H1 (cell line): ENCODE measurements at regions not wholly inside any gene's neighbourhood (a gene's known extent, or its start where the extent isn't known, plus 50 kb on each side); places are given as distances from the start of the nearest gene placed in this dataset.

Experiments used
- CBX8 ChIP-seq: fragments of 300-800, 300-1000 bp; sonication (generic); IDR thresholded peaks from 2 replicates; pipeline ENCODE4 v1.7.1; 2016; ENCODE audit warnings: low read depth, low read length, borderline replicate concordance
- GTF2F1 ChIP-seq: IDR thresholded peaks from 2 replicates; pipeline ENCODE4 v1.6.1; 2012; ENCODE audit warnings: low read depth, low read length, improper control_type of control experiment, borderline replicate concordance
- KDM1A ChIP-seq: fragments of 200-600, 300-600 bp; sonication (generic); IDR thresholded peaks from 2 replicates; pipeline ENCODE4 v1.7.1; 2016; ENCODE audit warnings: mild to moderate bottlenecking, low read length, borderline replicate concordance
- NRF1 ChIP-seq: IDR thresholded peaks from 2 replicates; pipeline ENCODE4 v1.6.1; 2011; ENCODE audit warnings: mild to moderate bottlenecking, low read depth, low read length, improper control_type of control experiment
- TBP ChIP-seq: IDR thresholded peaks from 2 replicates; pipeline ENCODE4 v1.6.1; 2011; ENCODE audit warnings: low read depth, low read length, improper control_type of control experiment
- TF ChIP-seq, protein P1 (sequence below): fragments of 300-600 bp; sonication (generic); IDR thresholded peaks from 2 replicates; pipeline ENCODE4 v1.7.1; 2012; ENCODE audit warnings: low read length, moderate library complexity, mild to moderate bottlenecking, inconsistent platforms; ENCODE audit not compliant: insufficient replicate concordance
- TF ChIP-seq, protein P2 (sequence below): IDR thresholded peaks from 2 replicates; pipeline ENCODE4 v1.6.1; 2012; ENCODE audit warnings: inconsistent platforms

DNA sequence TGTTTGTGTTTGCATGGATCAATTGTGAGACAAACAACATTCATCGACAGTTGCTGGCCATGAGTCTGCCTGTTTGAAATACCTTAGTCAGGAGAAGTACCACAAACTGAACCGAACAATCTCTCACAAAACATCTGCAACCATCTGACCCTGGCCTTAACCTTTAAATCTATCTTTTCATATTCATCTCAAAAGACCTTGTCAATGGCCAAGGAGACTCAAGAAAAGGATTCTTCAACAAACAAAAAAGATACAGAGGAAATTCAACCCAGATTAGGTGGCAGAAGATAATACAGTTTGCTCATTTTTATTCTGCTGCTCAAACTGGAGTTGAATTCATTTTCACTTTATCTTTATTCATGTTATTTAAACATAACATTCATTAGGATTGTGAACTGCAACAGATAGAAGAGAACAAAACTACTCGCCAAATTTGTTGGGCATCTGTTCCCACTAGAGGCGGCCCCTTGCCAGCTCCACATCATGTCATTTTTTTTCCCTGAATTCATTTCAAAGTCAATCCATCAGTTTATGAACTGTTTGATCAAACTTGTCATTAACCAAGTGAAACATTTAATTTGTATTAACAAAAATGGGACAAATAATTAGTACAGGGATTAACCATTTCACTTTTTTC, 152.3 kb upstream of the OTX2 start (continued):
- TF ChIP-seq, protein P1, sequence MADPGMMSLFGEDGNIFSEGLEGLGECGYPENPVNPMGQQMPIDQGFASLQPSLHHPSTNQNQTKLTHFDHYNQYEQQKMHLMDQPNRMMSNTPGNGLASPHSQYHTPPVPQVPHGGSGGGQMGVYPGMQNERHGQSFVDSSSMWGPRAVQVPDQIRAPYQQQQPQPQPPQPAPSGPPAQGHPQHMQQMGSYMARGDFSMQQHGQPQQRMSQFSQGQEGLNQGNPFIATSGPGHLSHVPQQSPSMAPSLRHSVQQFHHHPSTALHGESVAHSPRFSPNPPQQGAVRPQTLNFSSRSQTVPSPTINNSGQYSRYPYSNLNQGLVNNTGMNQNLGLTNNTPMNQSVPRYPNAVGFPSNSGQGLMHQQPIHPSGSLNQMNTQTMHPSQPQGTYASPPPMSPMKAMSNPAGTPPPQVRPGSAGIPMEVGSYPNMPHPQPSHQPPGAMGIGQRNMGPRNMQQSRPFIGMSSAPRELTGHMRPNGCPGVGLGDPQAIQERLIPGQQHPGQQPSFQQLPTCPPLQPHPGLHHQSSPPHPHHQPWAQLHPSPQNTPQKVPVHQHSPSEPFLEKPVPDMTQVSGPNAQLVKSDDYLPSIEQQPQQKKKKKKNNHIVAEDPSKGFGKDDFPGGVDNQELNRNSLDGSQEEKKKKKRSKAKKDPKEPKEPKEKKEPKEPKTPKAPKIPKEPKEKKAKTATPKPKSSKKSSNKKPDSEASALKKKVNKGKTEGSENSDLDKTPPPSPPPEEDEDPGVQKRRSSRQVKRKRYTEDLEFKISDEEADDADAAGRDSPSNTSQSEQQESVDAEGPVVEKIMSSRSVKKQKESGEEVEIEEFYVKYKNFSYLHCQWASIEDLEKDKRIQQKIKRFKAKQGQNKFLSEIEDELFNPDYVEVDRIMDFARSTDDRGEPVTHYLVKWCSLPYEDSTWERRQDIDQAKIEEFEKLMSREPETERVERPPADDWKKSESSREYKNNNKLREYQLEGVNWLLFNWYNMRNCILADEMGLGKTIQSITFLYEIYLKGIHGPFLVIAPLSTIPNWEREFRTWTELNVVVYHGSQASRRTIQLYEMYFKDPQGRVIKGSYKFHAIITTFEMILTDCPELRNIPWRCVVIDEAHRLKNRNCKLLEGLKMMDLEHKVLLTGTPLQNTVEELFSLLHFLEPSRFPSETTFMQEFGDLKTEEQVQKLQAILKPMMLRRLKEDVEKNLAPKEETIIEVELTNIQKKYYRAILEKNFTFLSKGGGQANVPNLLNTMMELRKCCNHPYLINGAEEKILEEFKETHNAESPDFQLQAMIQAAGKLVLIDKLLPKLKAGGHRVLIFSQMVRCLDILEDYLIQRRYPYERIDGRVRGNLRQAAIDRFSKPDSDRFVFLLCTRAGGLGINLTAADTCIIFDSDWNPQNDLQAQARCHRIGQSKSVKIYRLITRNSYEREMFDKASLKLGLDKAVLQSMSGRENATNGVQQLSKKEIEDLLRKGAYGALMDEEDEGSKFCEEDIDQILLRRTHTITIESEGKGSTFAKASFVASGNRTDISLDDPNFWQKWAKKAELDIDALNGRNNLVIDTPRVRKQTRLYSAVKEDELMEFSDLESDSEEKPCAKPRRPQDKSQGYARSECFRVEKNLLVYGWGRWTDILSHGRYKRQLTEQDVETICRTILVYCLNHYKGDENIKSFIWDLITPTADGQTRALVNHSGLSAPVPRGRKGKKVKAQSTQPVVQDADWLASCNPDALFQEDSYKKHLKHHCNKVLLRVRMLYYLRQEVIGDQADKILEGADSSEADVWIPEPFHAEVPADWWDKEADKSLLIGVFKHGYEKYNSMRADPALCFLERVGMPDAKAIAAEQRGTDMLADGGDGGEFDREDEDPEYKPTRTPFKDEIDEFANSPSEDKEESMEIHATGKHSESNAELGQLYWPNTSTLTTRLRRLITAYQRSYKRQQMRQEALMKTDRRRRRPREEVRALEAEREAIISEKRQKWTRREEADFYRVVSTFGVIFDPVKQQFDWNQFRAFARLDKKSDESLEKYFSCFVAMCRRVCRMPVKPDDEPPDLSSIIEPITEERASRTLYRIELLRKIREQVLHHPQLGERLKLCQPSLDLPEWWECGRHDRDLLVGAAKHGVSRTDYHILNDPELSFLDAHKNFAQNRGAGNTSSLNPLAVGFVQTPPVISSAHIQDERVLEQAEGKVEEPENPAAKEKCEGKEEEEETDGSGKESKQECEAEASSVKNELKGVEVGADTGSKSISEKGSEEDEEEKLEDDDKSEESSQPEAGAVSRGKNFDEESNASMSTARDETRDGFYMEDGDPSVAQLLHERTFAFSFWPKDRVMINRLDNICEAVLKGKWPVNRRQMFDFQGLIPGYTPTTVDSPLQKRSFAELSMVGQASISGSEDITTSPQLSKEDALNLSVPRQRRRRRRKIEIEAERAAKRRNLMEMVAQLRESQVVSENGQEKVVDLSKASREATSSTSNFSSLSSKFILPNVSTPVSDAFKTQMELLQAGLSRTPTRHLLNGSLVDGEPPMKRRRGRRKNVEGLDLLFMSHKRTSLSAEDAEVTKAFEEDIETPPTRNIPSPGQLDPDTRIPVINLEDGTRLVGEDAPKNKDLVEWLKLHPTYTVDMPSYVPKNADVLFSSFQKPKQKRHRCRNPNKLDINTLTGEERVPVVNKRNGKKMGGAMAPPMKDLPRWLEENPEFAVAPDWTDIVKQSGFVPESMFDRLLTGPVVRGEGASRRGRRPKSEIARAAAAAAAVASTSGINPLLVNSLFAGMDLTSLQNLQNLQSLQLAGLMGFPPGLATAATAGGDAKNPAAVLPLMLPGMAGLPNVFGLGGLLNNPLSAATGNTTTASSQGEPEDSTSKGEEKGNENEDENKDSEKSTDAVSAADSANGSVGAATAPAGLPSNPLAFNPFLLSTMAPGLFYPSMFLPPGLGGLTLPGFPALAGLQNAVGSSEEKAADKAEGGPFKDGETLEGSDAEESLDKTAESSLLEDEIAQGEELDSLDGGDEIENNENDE: no peak
- TF ChIP-seq KDM1A (no peak), NRF1 (no peak), GTF2F1 (no peak), CBX8 (no peak), TBP (no peak)
- TF ChIP-seq, protein P2, sequence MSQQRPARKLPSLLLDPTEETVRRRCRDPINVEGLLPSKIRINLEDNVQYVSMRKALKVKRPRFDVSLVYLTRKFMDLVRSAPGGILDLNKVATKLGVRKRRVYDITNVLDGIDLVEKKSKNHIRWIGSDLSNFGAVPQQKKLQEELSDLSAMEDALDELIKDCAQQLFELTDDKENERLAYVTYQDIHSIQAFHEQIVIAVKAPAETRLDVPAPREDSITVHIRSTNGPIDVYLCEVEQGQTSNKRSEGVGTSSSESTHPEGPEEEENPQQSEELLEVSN: no peak
